ENCODE measurements at regions not wholly inside any gene's neighbourhood (a gene's known extent, or its start where the extent isn't known, plus 50 kb on each side); places are given as distances from the start of the nearest gene placed in this dataset.

- Histone ChIP-seq H3K4me1 (no peaks in the 10 kb centered on the region), H3K27me3 (no peaks in the 10 kb centered on the region), H3K36me3 (no peaks in the 10 kb centered on the region), H3K27ac (no peak overlapping the region), H3K9me3 (no peaks in the 10 kb centered on the region), H3K4me3 (no peak overlapping the region)
- no peak for DNase-seq
- ATAC-seq (ENCODE audit: low FRiP score in 2 of 2), result no peak
- TF ChIP-seq EP300 (IDR thresholded peaks at IDR 0.05) (no peak), POLR2AphosphoS5 (IDR thresholded peaks at IDR 0.05) (no peak), POLR2A (IDR thresholded peaks at IDR 0.05) (no peak)
- WGBS, 2 donors, result 80 to 81% methylated on average over 7 of the region's 7 CpGs
Measured at GRCh38 chr3:86161493-86161892, 829.5 kb downstream of the VGLL3 start.

- Histone ChIP-seq H3K9me3 (no peaks in the 10 kb centered on the region), H3K4me3 (no peak overlapping the region), H3K27me3 (no peaks in the 10 kb centered on the region), H3K27ac (no peak overlapping the region), H3K4me1 (no peaks in the 10 kb centered on the region), H3K36me3 (no peaks in the 10 kb centered on the region)
- TF ChIP-seq POLR2A (IDR thresholded peaks at IDR 0.05), result no peak
- no peak for TF ChIP-seq CTCF (IDR thresholded peaks at IDR 0.05)
- no peak for TF ChIP-seq POLR2AphosphoS5 (IDR thresholded peaks at IDR 0.05)
- TF ChIP-seq EP300 (IDR thresholded peaks at IDR 0.05), result no peak
- ATAC-seq (ENCODE audit: low FRiP score in 2 of 2) (no peak), DNase-seq (no peak)
Measured at GRCh38 chr3:86152620-86153019, 838.3 kb downstream of the VGLL3 start.

GRCh38 chr3:86149054-86149453 lies 841.9 kb downstream of the VGLL3 start:
- Histone ChIP-seq H3K4me3 (no peak overlapping the region), H3K27ac (no peak overlapping the region), H3K27me3 (no peaks in the 10 kb centered on the region), H3K9me3 (no peaks in the 10 kb centered on the region), H3K4me1 (no peaks in the 10 kb centered on the region), H3K36me3 (no peaks in the 10 kb centered on the region)
- TF ChIP-seq CTCF (IDR thresholded peaks at IDR 0.05) (no peak), POLR2A (IDR thresholded peaks at IDR 0.05) (no peak), EP300 (IDR thresholded peaks at IDR 0.05) (no peak), POLR2AphosphoS5 (IDR thresholded peaks at IDR 0.05) (no peak)
- DNase-seq (no peak), ATAC-seq (ENCODE audit: low FRiP score in 2 of 2) (no peak)

GRCh38 chr3:86147119-86147518 lies 843.8 kb downstream of the VGLL3 start:
- Histone ChIP-seq H3K9me3 (no peaks in the 10 kb centered on the region), H3K4me3 (no peak overlapping the region), H3K36me3 (no peaks in the 10 kb centered on the region), H3K4me1 (no peaks in the 10 kb centered on the region), H3K27me3 (no peaks in the 10 kb centered on the region), H3K27ac (no peak overlapping the region)
- TF ChIP-seq CTCF (IDR thresholded peaks at IDR 0.05) (no peak), EP300 (IDR thresholded peaks at IDR 0.05) (no peak), POLR2A (IDR thresholded peaks at IDR 0.05) (no peak), POLR2AphosphoS5 (IDR thresholded peaks at IDR 0.05) (no peak)
- 83 to 84% methylated on average over 5 of the region's 5 CpGs for WGBS, 2 donors
- DNase-seq, result no peak
- no peak for ATAC-seq (ENCODE audit: low FRiP score in 2 of 2)

GRCh38 chr3:86126552-86126951 lies 864.4 kb downstream of the VGLL3 start:
- Histone ChIP-seq H3K4me1 (no peaks in the 10 kb centered on the region), H3K27me3 (no peaks in the 10 kb centered on the region), H3K4me3 (no peak overlapping the region), H3K9me3 (no peaks in the 10 kb centered on the region), H3K27ac (no peak overlapping the region), H3K36me3 (no peaks in the 10 kb centered on the region)
- 75 to 88% methylated on average over 5 of the region's 5 CpGs for WGBS, 2 donors
- no peak for TF ChIP-seq POLR2A (IDR thresholded peaks at IDR 0.05)
- TF ChIP-seq POLR2AphosphoS5 (IDR thresholded peaks at IDR 0.05), result no peak
- TF ChIP-seq CTCF (IDR thresholded peaks at IDR 0.05), result no peak
- no peak for TF ChIP-seq EP300 (IDR thresholded peaks at IDR 0.05)
- no peak for DNase-seq
- ATAC-seq (ENCODE audit: low FRiP score in 2 of 2), result no peak

Small RNAs in the stretch of these regions (small RNA-seq; reads per million reads assigned to genes)
- gene AC108706.1 (0 reads per million in 4 donors), gene RNU6-1129P (0 reads per million in 4 donors)
